H1 (cell line): ENCODE measurements at regions not wholly inside any gene's neighbourhood (a gene's known extent, or its start where the extent isn't known, plus 50 kb on each side); places are given as distances from the start of the nearest gene placed in this dataset.

Source experiments
- EP300 ChIP-seq, 2 experiments: IDR thresholded peaks; 1 replicate in 1 of 2; 2 replicates in 1 of 2; pipeline ENCODE4 v1.6.1; 2011 to 2012; ENCODE audit warnings: low read depth in 2 of 2, low read length in 2 of 2, mild to moderate bottlenecking in 2 of 2, borderline replicate concordance in 1 of 2, inconsistent platforms in 1 of 2, moderate library complexity in 1 of 2
- POLR2A ChIP-seq, 2 experiments: IDR thresholded peaks; 1 replicate in 1 of 2; 2 replicates in 1 of 2; pipeline ENCODE4 v1.6.1; 2011; ENCODE audit warnings: low read depth in 2 of 2, low read length in 2 of 2, mild to moderate bottlenecking in 2 of 2; ENCODE audit errors: control extremely low read depth in 1 of 2

DNA sequence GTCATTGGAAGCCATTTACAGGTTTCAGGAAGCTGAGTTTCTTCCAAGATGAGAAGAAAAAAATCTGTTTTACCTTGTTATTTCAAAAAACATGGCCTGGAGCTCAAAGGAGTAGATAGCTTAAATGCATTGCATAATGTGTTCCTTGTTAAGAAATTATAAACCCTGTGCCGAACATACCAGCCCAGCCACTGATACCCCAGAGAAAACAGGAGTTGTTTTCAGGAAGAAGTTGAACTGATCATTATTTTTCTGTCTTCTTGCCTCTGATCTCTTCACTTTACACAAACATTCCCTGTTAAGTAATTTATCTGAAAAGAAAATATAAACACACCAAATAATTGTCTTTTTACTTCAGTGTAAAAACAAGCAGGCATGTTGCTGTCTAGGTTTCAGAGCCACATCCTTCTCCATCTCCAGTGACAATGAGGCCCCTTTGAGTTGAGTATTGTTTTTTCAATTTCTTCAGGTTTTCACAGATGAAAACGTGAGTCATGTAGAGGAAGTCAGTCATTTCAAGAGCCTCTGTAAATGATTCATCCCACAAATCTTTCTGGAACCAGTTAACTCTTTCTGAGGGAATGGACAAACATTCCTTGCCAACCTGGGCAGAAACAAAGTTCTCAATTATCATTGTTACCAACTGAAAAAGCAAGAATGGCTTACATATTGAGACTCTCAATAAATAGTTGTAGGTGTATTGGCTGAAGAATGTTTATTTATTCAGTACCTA, 244.2 kb downstream of the IPMK start:
- TF ChIP-seq POLR2A (IDR thresholded peaks at IDR 0.05; ENCODE audit: control extremely low read depth in 1 of 2, low read depth in 2 of 2, low read length in 2 of 2) (no peak), EP300 (IDR thresholded peaks at IDR 0.05; ENCODE audit: borderline replicate concordance in 1 of 2, low read depth in 2 of 2, low read length in 2 of 2) (no peak)
